GM12878 (cell line): ENCODE measurements at regions not wholly inside any gene's neighbourhood (a gene's known extent, or its start where the extent isn't known, plus 50 kb on each side); places are given as distances from the start of the nearest gene placed in this dataset.
"Not testable (repeated sequence)": the region's sequence is repeated elsewhere in the genome, so short reads cannot be mapped to it uniquely, and the experiment has no call there.

ENCODE experiments used
- ATAC-seq: fragments of 200-7000 bp; cut with Tn5 transposase; 3 replicates; pipeline ENCODE4 v1.9.1; 2020; ENCODE audit warnings: mild to moderate bottlenecking, moderate library complexity
- BruUV-seq: library from RNA; stranded (reverse); fragments of 400-500 nt; replicated peaks from 2 replicates; lab custom pipeline; 2021; lab: Mats Ljungman, UMichigan
- CTCF ChIA-PET: fragments of 300-600 bp; sonication (Branson Sonifier 250); formaldehyde crosslinking; extraction: SDS; loops from one replicate; lab custom pipeline; 2021; ENCODE audit warnings: inconsistent platforms; lab: Yijun Ruan, JAX
- POLR2A ChIA-PET: fragments of 350-600 bp; formaldehyde crosslinking; extraction: SDS; loops from one replicate; lab custom pipeline; 2021; ENCODE audit warnings: inconsistent platforms; lab: Charles Lee
- RAD21 ChIA-PET: fragments of 300-600 bp; sonication (Branson Sonifier 250); formaldehyde crosslinking; loops from one replicate; lab custom pipeline; 2023; ENCODE audit warnings: antibody characterized with exemption; ENCODE audit not compliant: unreplicated experiment; lab: Charles Lee
- SMC1A ChIA-PET: fragments of 300-600 bp; sonication (Branson Sonifier 250); formaldehyde crosslinking; loops from one replicate; lab custom pipeline; 2023; ENCODE audit not compliant: unreplicated experiment, uncharacterized antibody; lab: Charles Lee
- DNase-seq: peaks from one replicate; pipeline ENCODE4 v3.0.0-alpha.2; 2011; ENCODE audit warnings: low read depth, low spot score
- FAIRE-seq: peaks from 3 replicates; lab custom pipeline; 2011; peaks lifted over from hg19 to GRCh38; lab: Jason Lieb, UNC
- H2AFZ ChIP-seq: 2 replicates; pipeline ENCODE4 v1.6.0; 2011; ENCODE audit warnings: low read depth, low read length, control low read depth; ENCODE audit not compliant: control insufficient read depth
- H3K27ac ChIP-seq: 2 replicates; pipeline ENCODE4 v1.5.1; 2011; ENCODE audit warnings: control low read depth; ENCODE audit not compliant: control insufficient read depth, insufficient read depth
- H3K27me3 ChIP-seq, 2 experiments: replicated peaks in 1 of 2; 2 replicates each; pipeline versions ENCODE4 v1.6.0 to v1.6.1; 2011; ENCODE audit warnings: low read length in 1 of 2; ENCODE audit not compliant: control insufficient read depth in 2 of 2, insufficient read depth in 2 of 2
- H3K36me3 ChIP-seq, 2 experiments: 2 replicates each; pipeline ENCODE4 v1.5.1; 2011; ENCODE audit warnings: low read length in 1 of 2; ENCODE audit not compliant: control insufficient read depth in 2 of 2, insufficient read depth in 2 of 2
- H3K4me1 ChIP-seq: 2 replicates; pipeline ENCODE4 v1.6.1; 2011; ENCODE audit warnings: mild to moderate bottlenecking, low read length, moderate library complexity, mixed read lengths; ENCODE audit not compliant: control insufficient read depth, insufficient read depth
- H3K4me2 ChIP-seq: 2 replicates; pipeline ENCODE4 v1.6.0; 2011; ENCODE audit warnings: control low read depth; ENCODE audit not compliant: control insufficient read depth, insufficient read depth
- H3K4me3 ChIP-seq: fragments of 200-600 bp; sonication (generic); 2 replicates; pipeline ENCODE4 v1.5.1; 2016
- H3K79me2 ChIP-seq: 2 replicates; pipeline ENCODE4 v1.6.0; 2011; ENCODE audit warnings: low read length; ENCODE audit not compliant: control insufficient read depth, insufficient read depth
- H3K9ac ChIP-seq: 2 replicates; pipeline ENCODE4 v1.8.0; 2011; ENCODE audit warnings: low read length, control low read depth, mixed read lengths; ENCODE audit not compliant: control insufficient read depth, insufficient read depth
- H3K9me3 ChIP-seq: replicated peaks from 3 replicates; pipeline ENCODE4 v1.5.1; 2011; ENCODE audit warnings: mild to moderate bottlenecking, low read length; ENCODE audit not compliant: control insufficient read depth, insufficient read depth
- H4K20me1 ChIP-seq: 2 replicates; pipeline ENCODE4 v1.6.0; 2011; ENCODE audit not compliant: control insufficient read depth, insufficient read depth
- CBX5 ChIP-seq: sonication (generic); IDR thresholded peaks from 2 replicates; pipeline ENCODE4 v1.6.1; 2016; ENCODE audit warnings: low read depth, moderate library complexity, mild to moderate bottlenecking, inconsistent platforms
- FOXM1 ChIP-seq: IDR thresholded peaks from 2 replicates; pipeline ENCODE4 v1.6.1; 2012; ENCODE audit warnings: low read depth, mild to moderate bottlenecking, inconsistent platforms, low read length, moderate library complexity
- NRF1 ChIP-seq: conservative IDR thresholded peaks from 2 replicates; pipeline ENCODE4 v1.6.1; 2011; ENCODE audit warnings: mild to moderate bottlenecking, low read depth, low read length, improper control_type of control experiment
- STAT3 ChIP-seq: IDR thresholded peaks from 2 replicates; pipeline ENCODE4 v1.6.1; 2011; ENCODE audit warnings: low read depth, low read length, improper control_type of control experiment
- WGBS: methylation state at CpG from one replicate; pipeline ENCODE4 v1.1.6; 2016; ENCODE audit warnings: low lambda C conversion rate; ENCODE audit not compliant: insufficient replicate concordance, insufficient coverage; ENCODE audit errors: missing lambda C conversion rate; 5-methylcytosine and 5-hydroxymethylcytosine counted together
- in situ Hi-C: fragments of 300-500 bp; cut with MboI; formaldehyde crosslinking; loops from 9 replicates; pipeline ENCODE4 v1.14.3; 2018; ENCODE audit warnings: mixed read lengths
- intact Hi-C: fragments of 100-400 bp; cut with micrococcal nuclease; formaldehyde crosslinking; loops from one replicate; pipeline ENCODE4 v1.14.2; 2022; ENCODE audit not compliant: unreplicated experiment

DNA sequence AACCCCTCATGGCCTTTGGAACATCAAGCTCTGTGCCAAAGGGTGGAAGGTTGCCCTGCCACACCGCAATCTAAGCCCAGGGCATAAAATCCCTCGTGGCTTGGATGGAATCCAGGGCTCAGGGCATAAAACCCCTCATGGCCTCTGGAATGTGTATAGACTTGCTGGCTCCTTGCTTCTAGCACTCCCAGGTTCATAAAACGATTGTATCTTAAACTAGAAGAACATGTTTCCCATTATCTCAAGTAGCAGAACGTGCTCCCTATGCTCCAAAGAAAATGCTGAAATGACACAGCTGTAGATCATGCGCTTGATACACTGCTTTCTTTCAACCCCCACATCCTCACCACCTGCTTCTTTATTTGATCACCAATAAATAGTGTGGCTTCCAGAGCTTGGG lies 174.8 kb downstream of the FBXO4 start:
- ChIA-PET SMC1A (interaction anchor here (1.5 kb wide), 1 partner anchor 11 kb away, joined by 5 read pairs; no protein-coding TSS in a partner anchor), CTCF (interaction anchor here (0.9 to 1.3 kb wide), 2 partner anchors 18 to 43 kb away, joined by 3 to 5 read pairs; no protein-coding TSS in a partner anchor)
- H3K4me3 ChIP-seq, H3K9ac ChIP-seq, H3K79me2 ChIP-seq, H3K36me3 ChIP-seq, BruUV-seq, DNase-seq, H3K27me3 ChIP-seq, FAIRE-seq, H4K20me1 ChIP-seq, POLR2A ChIA-PET, H3K9me3 ChIP-seq, H2AFZ ChIP-seq, in situ Hi-C loops, RAD21 ChIA-PET, H3K4me2 ChIP-seq, intact Hi-C loops, H3K27ac ChIP-seq, H3K4me1 ChIP-seq, ATAC-seq: not testable (repeated sequence)
- whole genome bisulfite sequencing = 24% methylated on average over 5 of the region's 5 CpGs

GRCh38 chr5:42108468-42108867 lies 183.4 kb downstream of the FBXO4 start:
- no peaks in the 10 kb centered on the region for H3K9me3 ChIP-seq
- RAD21 ChIA-PET = no interaction called here
- H3K4me2 ChIP-seq = no peak overlapping the region
- no peak overlapping the region for H3K27ac ChIP-seq
- H3K4me1 ChIP-seq = no peaks in the 10 kb centered on the region
- H3K4me3 ChIP-seq = no peak overlapping the region
- no peaks in the 10 kb centered on the region for H3K36me3 ChIP-seq
- H3K27me3 ChIP-seq = no peaks in the 10 kb centered on the region
- H3K79me2 ChIP-seq = no peaks in the 10 kb centered on the region
- in situ Hi-C loops = no loop called here
- intact Hi-C loops = no loop called here
- no peaks in the 10 kb centered on the region for H4K20me1 ChIP-seq
- no peak for FAIRE-seq
- no peak for DNase-seq
- no peak overlapping the region for H2AFZ ChIP-seq
- SMC1A ChIA-PET = no interaction called here
- no peak for ATAC-seq
- TF ChIP-seq NRF1 (no peak), CBX5 (no peak), FOXM1 (no peak), STAT3 (no peak)
- H3K9ac ChIP-seq = no peak overlapping the region
- POLR2A ChIA-PET = no interaction called here
- CTCF ChIA-PET = interaction anchor here (1.0 kb wide), 1 partner anchor 17 kb away, joined by 4 read pairs; no protein-coding TSS in a partner anchor
- no TSS peak for BruUV-seq
